Esophagus muscularis mucosa (tissue), 3 donors: ENCODE measurements at regions not wholly inside any gene's neighbourhood (a gene's known extent, or its start where the extent isn't known, plus 50 kb on each side); places are given as distances from the start of the nearest gene placed in this dataset.

ENCODE experiments used
- CTCF ChIP-seq, 3 experiments: fragments of 200-600 bp in 2 of 3; fragments of 450-650 bp in 1 of 3; sonication (generic) in 2 of 3; IDR thresholded peaks; one replicate each; pipeline ENCODE4 v1.5.1; 2017 to 2019; ENCODE audit warnings: antibody characterized with exemption in 3 of 3, mild to moderate bottlenecking in 2 of 3, moderate library complexity in 1 of 3
- POLR2A ChIP-seq: fragments of 450-650 bp; IDR thresholded peaks from one replicate; pipeline ENCODE4 v1.6.1; 2017; ENCODE audit warnings: antibody characterized with exemption, moderate library complexity, mild to moderate bottlenecking, low read depth
- POLR2AphosphoS5 ChIP-seq, 2 donors: sonication (generic); formaldehyde crosslinking; IDR thresholded peaks; one replicate each; pipeline ENCODE4 v1.6.1; 2017; ENCODE audit warnings: antibody characterized with exemption in 2 of 2

DNA sequence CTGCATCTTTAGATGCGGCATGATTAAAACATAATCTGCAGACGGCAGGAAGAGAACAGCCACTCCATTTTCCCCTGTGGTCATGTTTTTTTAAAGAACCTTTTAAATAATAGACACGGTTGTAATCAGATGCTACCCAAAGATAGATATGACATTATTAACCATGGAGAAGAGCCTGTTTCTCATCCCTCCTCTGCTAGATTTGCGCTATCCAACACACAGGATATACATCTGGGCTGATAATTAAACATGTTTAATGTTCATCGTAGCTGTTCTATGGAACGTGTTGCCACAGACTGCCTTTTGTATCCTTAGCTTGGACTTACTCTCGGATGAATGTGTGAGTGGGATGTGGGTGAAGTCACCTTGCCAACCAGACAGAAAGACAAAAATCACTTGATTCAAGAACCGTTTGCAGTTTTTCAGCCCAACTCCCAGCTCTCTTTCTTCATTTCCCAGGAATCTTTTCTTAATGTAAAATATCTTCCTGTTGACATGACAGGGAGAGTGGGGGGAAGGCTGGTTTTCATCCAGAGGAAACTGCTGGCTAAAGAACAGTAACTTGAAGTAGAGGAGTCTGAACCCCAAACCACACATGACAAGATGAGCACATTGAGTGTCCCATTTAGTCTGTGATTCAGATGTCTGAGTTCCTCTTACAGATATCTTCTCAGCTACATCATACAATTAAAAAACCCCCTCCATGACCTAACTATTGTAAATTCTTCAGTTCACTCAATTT, 118.6 kb upstream of the PRICKLE2 start:
- TF ChIP-seq CTCF (IDR thresholded peaks at IDR 0.05) (no peak), POLR2AphosphoS5 (IDR thresholded peaks at IDR 0.05) (no peak), POLR2A (no peak)
